Astrocyte of the cerebellum (primary cell): ENCODE measurements at regions not wholly inside any gene's neighbourhood (a gene's known extent, or its start where the extent isn't known, plus 50 kb on each side); places are given as distances from the start of the nearest gene placed in this dataset.
"Not testable (repeated sequence)": the region's sequence is repeated elsewhere in the genome, so short reads cannot be mapped to it uniquely, and the experiment has no call there.

ENCODE experiments used
- DNase-seq: peaks from one replicate; pipeline ENCODE4 v3.0.0-alpha.2; 2011; ENCODE audit warnings: low read depth
- H3K4me3 ChIP-seq: 2 replicates; pipeline ENCODE4 v1.5.1; 2011; ENCODE audit warnings: mild to moderate bottlenecking, low read depth, low read length, moderate library complexity
- in situ Hi-C: cut with HindIII; loops from 2 replicates; pipeline ENCODE4 v1.10.0; 2017; ENCODE audit warnings: low sequenced_read_pairs
- TF ChIP-seq, protein P1 (sequence below): IDR thresholded peaks from 2 replicates; pipeline ENCODE4 v1.5.1; 2012; ENCODE audit warnings: low read length, low read depth, moderate library complexity, mild to moderate bottlenecking; ENCODE audit errors: missing control alignments

DNA sequence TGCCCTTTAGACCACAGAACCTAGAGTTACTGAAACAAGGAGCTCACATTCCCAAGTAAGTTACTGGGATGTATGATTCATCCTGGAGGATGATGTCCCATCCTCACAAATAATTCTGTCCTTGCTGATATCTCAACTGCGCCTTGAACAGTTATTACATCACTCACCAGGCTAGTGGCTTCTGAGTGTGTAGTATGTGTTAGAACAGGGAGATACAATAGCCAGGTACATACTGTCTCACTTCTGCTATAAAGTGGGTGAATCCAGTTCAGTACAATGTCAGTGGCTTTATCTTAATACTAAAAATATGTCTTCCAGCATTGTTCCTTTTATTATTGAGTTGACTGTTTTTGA, 483.2 kb upstream of the FRG2C start:
- no peak overlapping the region for H3K4me3 ChIP-seq
- DNase-seq = no peak
- TF ChIP-seq, protein P1, sequence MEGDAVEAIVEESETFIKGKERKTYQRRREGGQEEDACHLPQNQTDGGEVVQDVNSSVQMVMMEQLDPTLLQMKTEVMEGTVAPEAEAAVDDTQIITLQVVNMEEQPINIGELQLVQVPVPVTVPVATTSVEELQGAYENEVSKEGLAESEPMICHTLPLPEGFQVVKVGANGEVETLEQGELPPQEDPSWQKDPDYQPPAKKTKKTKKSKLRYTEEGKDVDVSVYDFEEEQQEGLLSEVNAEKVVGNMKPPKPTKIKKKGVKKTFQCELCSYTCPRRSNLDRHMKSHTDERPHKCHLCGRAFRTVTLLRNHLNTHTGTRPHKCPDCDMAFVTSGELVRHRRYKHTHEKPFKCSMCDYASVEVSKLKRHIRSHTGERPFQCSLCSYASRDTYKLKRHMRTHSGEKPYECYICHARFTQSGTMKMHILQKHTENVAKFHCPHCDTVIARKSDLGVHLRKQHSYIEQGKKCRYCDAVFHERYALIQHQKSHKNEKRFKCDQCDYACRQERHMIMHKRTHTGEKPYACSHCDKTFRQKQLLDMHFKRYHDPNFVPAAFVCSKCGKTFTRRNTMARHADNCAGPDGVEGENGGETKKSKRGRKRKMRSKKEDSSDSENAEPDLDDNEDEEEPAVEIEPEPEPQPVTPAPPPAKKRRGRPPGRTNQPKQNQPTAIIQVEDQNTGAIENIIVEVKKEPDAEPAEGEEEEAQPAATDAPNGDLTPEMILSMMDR = no peak
- in situ Hi-C loops = no loop called here

DNA sequence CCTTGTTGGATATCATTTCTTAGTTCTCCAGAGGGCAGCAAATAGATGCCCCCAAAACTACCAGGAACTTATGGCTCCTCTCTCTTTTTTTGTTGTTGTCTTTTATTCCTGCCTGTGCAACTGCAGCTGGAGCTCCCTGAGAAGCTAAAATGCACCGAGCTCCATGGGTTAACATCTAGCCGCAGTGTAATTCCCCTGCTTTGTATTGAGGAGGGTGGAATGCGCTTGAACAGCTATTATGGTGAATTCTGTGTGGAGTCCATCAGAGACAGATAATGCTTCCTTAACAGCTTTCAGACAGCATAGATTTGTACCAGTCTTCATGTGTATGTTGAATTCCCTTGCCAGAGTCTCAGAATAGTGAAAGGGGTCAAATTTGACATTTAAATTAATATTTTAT, 475.2 kb upstream of the FRG2C start:
- in situ Hi-C loops = no loop called here
- TF ChIP-seq, protein P1 = no peak
- DNase-seq = no peak
- no peak overlapping the region for H3K4me3 ChIP-seq

DNA sequence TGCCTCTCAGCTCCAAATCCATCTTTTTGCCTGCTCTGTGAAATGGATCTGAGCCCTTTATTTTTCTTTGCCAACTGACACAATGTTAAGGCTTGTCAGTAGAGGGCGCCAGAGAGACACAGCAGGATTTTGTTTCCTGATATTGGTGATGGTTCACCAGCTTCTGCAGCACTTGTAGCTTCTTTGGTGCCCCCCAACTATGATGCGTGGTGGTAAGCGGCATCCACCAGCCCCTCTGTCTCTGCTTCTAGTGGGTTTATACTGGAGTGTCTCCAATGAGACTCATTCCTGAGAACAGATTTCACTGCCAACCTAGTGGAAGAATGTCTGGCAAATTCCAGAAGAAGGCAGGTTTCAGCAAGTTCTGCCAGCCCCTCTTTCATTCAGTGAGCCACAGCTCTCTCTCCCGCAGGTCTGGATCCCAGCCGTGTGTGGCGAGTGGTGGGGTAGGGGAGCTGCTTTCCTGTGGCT, 471.9 kb upstream of the FRG2C start:
- in situ Hi-C loops = no loop called here
- TF ChIP-seq, protein P1 = peak; percentile 91
- H3K4me3 ChIP-seq = no peak overlapping the region
- DNase-seq = peak; percentile 8

DNA sequence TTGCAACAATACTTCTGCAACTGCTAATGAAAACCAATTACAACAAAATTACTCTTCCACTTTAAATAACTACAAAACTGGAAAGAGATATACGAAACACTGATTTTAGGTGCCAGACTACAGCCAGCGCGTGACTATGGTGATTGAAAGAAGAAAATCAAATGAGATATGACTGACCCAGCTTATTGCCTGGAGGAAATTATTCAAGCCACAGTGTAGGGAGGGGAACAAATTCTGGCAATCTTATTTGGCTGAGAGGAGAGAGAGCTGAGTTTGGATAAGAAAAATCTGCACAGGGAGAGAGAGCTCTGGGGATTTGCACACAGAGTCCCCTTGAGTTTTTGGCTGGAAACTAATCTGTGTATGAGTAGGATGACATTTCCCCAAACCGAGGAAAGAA, 470.3 kb upstream of the FRG2C start:
- no peak overlapping the region for H3K4me3 ChIP-seq
- DNase-seq = no peak
- in situ Hi-C loops = no loop called here
- TF ChIP-seq, protein P1 = no peak

DNA sequence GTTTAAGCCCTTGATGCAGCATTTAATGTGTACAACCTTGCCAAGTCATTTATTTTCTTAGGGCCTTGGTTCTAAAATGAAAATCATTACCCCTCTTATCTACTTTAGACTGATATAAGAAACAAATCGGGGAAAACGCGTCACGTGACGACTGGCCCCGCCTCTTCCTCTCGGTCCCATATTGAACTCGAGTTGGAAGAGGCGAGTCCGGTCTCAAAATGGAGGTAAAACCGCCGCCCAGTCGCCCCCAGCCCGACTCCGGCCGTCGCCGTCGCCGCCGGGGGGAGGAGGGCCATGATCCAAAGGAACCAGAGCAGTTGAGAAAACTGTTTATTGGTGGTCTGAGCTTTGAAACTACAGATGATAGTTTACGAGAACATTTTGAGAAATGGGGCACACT, 449.8 kb upstream of the FRG2C start:
- H3K4me3 ChIP-seq, in situ Hi-C loops, DNase-seq: not testable (repeated sequence)

DNA sequence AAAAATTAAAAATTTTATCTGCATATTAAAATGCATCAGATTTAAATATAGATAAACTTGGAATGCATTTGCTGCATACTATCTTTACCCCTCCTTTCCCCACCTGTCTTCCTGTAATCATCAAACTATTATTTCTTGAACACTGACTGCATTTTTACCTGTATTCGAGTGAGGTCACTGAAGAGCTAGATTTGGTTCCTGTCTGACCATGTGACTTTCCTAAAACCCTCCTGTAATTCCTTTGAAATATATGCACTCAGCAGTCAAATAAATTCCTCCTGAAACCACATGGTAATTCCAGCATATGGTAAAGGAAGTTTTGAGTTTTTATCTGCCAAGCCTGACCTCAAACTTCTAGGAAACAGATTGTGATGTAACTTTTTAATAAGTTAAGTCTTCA, 445.6 kb upstream of the FRG2C start:
- no peak for DNase-seq
- in situ Hi-C loops = no loop called here
- no peak overlapping the region for H3K4me3 ChIP-seq
- TF ChIP-seq, protein P1 = no peak

DNA sequence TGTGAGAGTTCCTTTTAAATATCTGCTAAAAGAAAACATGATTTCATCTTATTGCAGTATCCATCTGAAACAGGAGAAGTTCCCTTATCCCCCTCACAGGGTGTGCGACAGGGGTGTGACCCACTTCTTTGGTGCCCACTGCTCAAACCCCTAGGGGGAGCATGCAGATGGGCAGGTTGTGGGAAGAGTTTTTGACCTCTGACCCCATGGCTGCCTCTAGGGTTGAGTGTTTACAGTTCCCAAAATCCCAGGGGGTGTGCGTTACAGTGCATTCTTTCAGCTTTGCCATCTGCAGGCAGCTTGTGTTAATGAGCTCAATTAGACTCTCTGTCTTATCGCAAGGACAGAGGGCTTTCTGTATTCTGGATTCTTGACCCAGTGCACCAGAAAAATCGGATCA, 443.2 kb upstream of the FRG2C start:
- H3K4me3 ChIP-seq = no peak overlapping the region
- no peak for DNase-seq
- in situ Hi-C loops = no loop called here
- TF ChIP-seq, protein P1 = no peak
